GM13976 (cell line): ENCODE measurements at regions not wholly inside any gene's neighbourhood (a gene's known extent, or its start where the extent isn't known, plus 50 kb on each side); places are given as distances from the start of the nearest gene placed in this dataset.

Source experiments
- DNase-seq: peaks from one replicate; pipeline ENCODE4 v3.0.0; 2012; ENCODE audit warnings: low spot score
- in situ Hi-C: fragments of 300-500 bp; cut with MboI; formaldehyde crosslinking; loops from one replicate; pipeline ENCODE4 v1.12.0; 2022; ENCODE audit warnings: low sequenced_read_pairs, mixed read lengths, inconsistent platforms; ENCODE audit not compliant: unreplicated experiment
- TF ChIP-seq, protein P1 (sequence below): IDR thresholded peaks from 2 replicates; pipeline ENCODE4 v1.5.1; 2012; ENCODE audit warnings: borderline replicate concordance, mild to moderate bottlenecking; ENCODE audit not compliant: insufficient read depth; ENCODE audit errors: extremely low read depth, missing control alignments, control extremely low read depth

DNA sequence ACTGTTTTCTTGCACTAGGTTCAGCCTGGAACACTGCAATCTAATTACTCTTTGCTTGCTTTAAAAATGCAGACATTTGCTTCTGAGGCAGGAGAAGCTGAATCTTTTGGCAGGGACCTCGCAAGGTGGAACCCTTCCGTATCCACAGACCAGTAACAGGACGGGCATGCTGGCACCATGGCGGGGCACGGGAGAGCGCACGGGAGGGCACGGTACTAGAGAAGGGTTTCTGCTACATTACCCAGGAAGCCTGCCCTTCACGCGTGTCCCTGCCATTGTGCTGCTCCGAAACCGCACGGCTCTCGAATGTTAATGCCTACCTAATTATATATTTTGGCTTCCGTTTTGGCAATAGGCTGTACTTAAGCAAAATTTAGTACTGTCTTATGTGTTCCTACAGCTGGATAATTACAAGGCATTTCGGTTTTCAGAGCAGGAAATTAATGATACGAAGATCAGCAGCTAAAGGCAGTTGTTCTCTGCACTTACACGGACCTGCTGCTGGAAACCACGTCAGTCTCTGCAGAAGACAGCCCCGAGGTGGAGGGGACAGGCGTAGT lies 430.4 kb downstream of the IRS2 start:
- in situ Hi-C loops, result no loop called here
- TF ChIP-seq, protein P1, sequence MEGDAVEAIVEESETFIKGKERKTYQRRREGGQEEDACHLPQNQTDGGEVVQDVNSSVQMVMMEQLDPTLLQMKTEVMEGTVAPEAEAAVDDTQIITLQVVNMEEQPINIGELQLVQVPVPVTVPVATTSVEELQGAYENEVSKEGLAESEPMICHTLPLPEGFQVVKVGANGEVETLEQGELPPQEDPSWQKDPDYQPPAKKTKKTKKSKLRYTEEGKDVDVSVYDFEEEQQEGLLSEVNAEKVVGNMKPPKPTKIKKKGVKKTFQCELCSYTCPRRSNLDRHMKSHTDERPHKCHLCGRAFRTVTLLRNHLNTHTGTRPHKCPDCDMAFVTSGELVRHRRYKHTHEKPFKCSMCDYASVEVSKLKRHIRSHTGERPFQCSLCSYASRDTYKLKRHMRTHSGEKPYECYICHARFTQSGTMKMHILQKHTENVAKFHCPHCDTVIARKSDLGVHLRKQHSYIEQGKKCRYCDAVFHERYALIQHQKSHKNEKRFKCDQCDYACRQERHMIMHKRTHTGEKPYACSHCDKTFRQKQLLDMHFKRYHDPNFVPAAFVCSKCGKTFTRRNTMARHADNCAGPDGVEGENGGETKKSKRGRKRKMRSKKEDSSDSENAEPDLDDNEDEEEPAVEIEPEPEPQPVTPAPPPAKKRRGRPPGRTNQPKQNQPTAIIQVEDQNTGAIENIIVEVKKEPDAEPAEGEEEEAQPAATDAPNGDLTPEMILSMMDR, result no peak
- no peak for DNase-seq

DNA sequence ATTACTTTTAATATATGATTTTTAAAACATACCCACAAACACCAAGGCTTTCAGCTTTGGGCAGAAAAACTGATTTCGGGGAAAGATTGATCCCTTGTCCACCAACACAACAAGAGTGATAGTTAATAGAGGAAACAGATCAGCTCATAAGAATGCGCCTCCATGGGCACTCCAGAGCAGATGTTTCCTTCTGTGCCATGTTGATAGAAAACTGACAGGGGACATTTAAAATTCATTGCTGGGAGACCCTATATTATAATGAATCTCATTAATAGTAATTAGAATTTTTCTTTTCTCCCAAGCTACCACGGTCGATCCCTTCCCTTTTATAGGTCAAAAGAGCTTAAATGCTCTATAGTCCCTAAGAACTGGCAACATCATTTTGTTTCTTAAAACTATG lies 431.2 kb downstream of the IRS2 start:
- DNase-seq, result no peak
- in situ Hi-C loops, result no loop called here
- TF ChIP-seq, protein P1, result no peak

DNA sequence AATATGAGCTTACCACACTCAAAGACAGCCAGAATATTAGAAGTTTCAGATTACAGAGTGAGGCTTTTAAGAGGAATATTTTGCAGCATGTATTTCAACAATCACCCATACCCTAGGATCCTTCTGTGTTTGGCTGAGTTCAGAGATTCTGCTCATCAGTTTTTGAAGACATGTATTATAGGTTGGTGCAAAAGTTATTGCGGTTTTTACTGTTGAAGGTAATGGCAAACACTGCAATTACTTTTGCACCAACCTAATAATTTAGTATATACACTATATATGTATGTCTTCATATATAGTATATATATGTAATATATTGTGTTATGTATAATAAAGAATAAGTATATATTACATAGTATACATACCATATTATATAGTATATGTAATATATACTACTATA lies 435.1 kb downstream of the IRS2 start:
- DNase-seq, result no peak
- TF ChIP-seq, protein P1, result no peak
- in situ Hi-C loops, result no loop called here

DNA sequence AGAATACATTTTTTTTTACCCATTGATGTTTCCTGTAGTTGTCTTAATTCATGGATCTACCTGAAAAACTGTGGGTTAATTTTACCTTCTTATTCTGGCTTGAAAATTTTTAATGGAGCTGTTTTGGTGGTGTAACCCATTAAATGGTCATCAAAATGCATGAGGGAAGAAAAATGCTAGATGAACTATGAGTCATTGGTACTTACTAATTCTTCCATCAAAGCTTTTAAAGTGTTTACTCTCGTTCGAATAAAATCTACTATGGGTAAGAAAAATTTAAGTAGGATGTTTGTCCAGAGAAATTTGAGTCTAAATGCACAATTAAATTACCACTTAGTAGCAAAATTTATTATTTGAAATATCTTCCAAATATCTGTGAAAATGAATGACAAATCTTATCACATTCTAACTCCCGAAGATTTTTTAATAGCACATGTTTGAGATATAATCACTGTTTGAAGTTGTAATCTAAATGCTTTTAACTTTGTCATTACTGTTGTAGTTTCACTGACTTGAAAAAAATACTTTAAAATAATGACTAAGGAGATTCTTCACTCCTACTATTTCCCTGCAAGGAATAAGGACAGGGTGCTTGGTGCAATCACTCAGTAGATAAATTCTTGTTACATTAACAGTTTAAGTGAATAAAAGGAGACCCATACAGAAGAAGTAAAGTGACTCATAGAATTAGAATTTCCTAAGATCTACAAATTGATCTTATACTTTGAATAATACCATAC lies 437.7 kb downstream of the IRS2 start:
- TF ChIP-seq, protein P1, result no peak
- in situ Hi-C loops, result no loop called here

DNA sequence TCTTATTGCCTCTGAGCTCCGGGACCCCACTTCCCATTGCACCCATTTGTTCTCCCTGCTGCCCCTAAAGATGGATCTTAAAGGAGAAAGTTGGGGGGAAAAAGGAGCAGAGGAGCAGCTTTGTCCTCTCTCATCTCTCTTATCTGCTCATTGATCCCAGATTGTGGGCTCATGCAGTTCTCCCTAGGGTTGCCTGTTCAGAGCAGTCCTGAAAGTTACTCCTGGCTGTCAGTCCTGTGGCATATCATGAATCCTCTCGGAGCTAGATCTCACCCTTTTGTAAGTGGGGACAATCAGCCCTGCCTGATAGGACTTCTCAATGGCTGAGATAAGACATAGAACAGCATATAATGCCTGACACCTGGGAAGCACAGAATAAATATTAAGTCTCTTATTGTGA lies 440.3 kb downstream of the IRS2 start:
- in situ Hi-C loops, result no loop called here
- no peak for DNase-seq
- TF ChIP-seq, protein P1, result no peak

More for the DNA sequence above, 437.7 kb downstream of the IRS2 start:
- no peak for DNase-seq

DNA sequence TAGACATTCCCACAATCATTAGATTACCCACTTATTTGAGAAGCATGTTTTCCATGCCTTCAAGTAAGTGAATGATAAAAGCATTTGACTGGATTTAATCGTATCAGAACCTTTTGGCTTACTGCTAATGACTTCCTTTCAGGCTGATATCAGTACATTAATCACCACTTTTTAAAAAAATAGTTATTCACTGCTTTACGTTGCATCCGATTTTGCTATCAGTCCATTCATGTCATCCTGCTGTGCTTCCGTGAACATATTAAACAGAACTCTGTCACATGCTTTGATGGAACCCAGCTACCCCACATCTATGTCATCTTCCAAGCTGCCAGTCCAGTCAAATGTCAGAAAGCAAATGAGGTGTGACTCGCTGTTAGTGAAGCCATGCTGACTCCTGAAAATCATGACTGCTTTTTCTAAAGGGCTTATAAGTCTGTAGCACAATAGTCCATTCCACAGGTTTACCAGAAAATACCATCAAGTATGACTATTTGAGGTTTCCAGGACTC lies 440.9 kb downstream of the IRS2 start:
- in situ Hi-C loops, result no loop called here

More for the DNA sequence above, 440.9 kb downstream of the IRS2 start:
- TF ChIP-seq, protein P1, result no peak
- DNase-seq, result no peak
